SK-N-SH treated with all-trans-retinoic acid at 6 μM for 48 hours (cell line): ENCODE measurements at regions not wholly inside any gene's neighbourhood (a gene's known extent, or its start where the extent isn't known, plus 50 kb on each side); places are given as distances from the start of the nearest gene placed in this dataset.
A peak's percentile ranks its signal among the peaks of the same experiment; 100 is the strongest.

Source experiments
- ATAC-seq: fragments of 200-7000 bp; cut with Tn5 transposase; 3 replicates; pipeline ENCODE4 v1.9.1; 2020; ENCODE audit warnings: mild to moderate bottlenecking, moderate library complexity
- ARNTL ChIP-seq: fragments of 450-650 bp; formaldehyde crosslinking; IDR thresholded peaks from 2 replicates; pipeline ENCODE4 v1.5.0; 2020; ENCODE audit warnings: low read depth, mild to moderate bottlenecking, moderate library complexity, borderline replicate concordance
- BACH2 ChIP-seq: fragments of 250-450 bp; sonication (Bioruptor Pico); IDR thresholded peaks from 2 replicates; pipeline ENCODE4 v1.9.0; 2021; ENCODE audit warnings: mild to moderate bottlenecking, borderline replicate concordance
- ESRRG ChIP-seq: fragments of 250-450 bp; sonication (Bioruptor Pico); IDR thresholded peaks from 2 replicates; pipeline ENCODE4 v1.6.1; 2021; ENCODE audit warnings: mild to moderate bottlenecking
- ISL1 ChIP-seq: fragments of 250-450 bp; sonication (Bioruptor Pico); IDR thresholded peaks from 2 replicates; pipeline ENCODE4 v2.1.2; 2022; ENCODE audit warnings: mild to moderate bottlenecking, moderate library complexity
- OSR1 ChIP-seq: fragments of 250-450 bp; sonication (Bioruptor Pico); IDR thresholded peaks from 2 replicates; pipeline ENCODE4 v1.8.0; 2022; ENCODE audit warnings: moderate library complexity, mild to moderate bottlenecking, inconsistent platforms
- RARB ChIP-seq: fragments of 250-450 bp; sonication (Bioruptor Pico); IDR thresholded peaks from 2 replicates; pipeline ENCODE4 v1.8.0; 2021; ENCODE audit warnings: mild to moderate bottlenecking, moderate library complexity
- SNAI2 ChIP-seq: fragments of 250-450 bp; sonication (Bioruptor Pico); IDR thresholded peaks from 2 replicates; pipeline ENCODE4 v1.5.0; 2020; ENCODE audit warnings: mild to moderate bottlenecking, moderate library complexity
- ZC3H10 ChIP-seq: fragments of 250-450 bp; sonication (Bioruptor Pico); IDR thresholded peaks from 2 replicates; pipeline ENCODE4 v1.5.1; 2021; ENCODE audit warnings: mild to moderate bottlenecking, moderate library complexity
- ZFP3 ChIP-seq: fragments of 250-450 bp; sonication (Bioruptor Pico); IDR thresholded peaks from 2 replicates; pipeline ENCODE4 v1.5.0; 2020; ENCODE audit warnings: mild to moderate bottlenecking, moderate library complexity
- ZNF565 ChIP-seq: fragments of 450-650 bp; formaldehyde crosslinking; conservative IDR thresholded peaks from 2 replicates; pipeline ENCODE4 v1.5.0; 2020; ENCODE audit warnings: low read depth, mild to moderate bottlenecking, moderate library complexity
- ZNF70 ChIP-seq: fragments of 450-650 bp; formaldehyde crosslinking; IDR thresholded peaks from 2 replicates; pipeline ENCODE4 v1.5.0; 2020; ENCODE audit warnings: mild to moderate bottlenecking, moderate library complexity
- ZNF8 ChIP-seq: fragments of 450-650 bp; formaldehyde crosslinking; IDR thresholded peaks from 2 replicates; pipeline ENCODE4 v1.5.0; 2020; ENCODE audit warnings: mild to moderate bottlenecking, moderate library complexity
- TF ChIP-seq, protein P1 (sequence below): fragments of 250-450 bp; sonication (Bioruptor Pico); IDR thresholded peaks from 2 replicates; pipeline ENCODE4 v1.8.0; 2020; ENCODE audit warnings: mild to moderate bottlenecking, moderate library complexity, borderline replicate concordance
- TF ChIP-seq, protein P2 (sequence below): fragments of 250-450 bp; sonication (Bioruptor Pico); IDR thresholded peaks from 2 replicates; pipeline ENCODE4 v1.5.0; 2020; ENCODE audit warnings: mild to moderate bottlenecking, moderate library complexity
- TF ChIP-seq, protein P3 (sequence below): fragments of 250-450 bp; sonication (Bioruptor Pico); IDR thresholded peaks from 2 replicates; pipeline ENCODE4 v1.5.1; 2020; ENCODE audit warnings: low read depth, mild to moderate bottlenecking, moderate library complexity
- TF ChIP-seq, protein P4 (sequence below): fragments of 250-450 bp; sonication (Bioruptor Pico); IDR thresholded peaks from 2 replicates; pipeline ENCODE4 v1.8.0; 2021; ENCODE audit warnings: low read depth, mild to moderate bottlenecking, moderate library complexity, borderline replicate concordance
- TF ChIP-seq, protein P5 (sequence below): fragments of 250-450 bp; sonication (Bioruptor Pico); IDR thresholded peaks from 2 replicates; pipeline ENCODE4 v1.5.1; 2021; ENCODE audit warnings: mild to moderate bottlenecking, moderate library complexity

DNA sequence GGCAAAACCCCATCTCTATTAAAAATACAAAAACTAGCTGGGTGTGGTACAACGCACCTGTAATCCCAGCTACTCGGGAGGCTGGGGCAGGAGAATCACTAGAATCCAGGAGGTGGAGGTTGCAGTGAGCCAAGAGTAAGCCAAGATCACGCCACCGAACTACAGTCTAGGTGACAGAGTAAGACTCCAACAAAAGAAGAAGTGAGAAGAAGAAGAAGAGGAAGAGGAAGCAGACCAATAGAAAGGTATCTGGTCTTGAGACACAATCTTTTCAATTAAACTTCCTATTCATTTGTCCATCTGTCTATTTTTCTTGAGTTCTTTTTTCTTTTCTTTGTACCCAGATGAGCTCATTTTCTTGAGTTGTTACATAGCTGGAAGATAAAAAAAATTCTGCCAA lies 55.7 kb upstream of the ACADM start:
- TF ChIP-seq ARNTL (CRISPR knock-in tag), result no peak
- TF ChIP-seq ISL1 (CRISPR knock-in tag), result no peak
- no peak for TF ChIP-seq ESRRG (CRISPR knock-in tag)
- TF ChIP-seq, all 23 proteins: peak for 0
- ATAC-seq, result no peak

DNA sequence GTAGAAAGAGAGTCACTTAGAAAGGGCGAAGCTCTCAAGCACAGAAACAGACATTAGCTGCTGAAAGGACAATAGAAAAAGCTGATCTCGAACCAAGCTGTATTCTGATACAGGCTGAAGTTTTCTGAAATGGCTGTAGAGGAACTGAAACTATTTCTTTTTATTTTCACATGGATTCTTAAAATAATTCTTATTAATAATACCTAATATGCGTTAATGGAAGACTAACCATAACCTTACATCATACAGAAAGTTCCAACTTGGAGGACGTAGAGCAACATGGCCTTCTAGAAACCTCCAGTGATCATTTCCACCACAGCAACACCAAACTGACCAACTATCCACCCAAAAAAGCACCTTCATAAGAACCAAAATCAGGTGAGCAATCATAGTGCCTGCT lies 52.8 kb upstream of the ACADM start:
- TF ChIP-seq, protein P1, sequence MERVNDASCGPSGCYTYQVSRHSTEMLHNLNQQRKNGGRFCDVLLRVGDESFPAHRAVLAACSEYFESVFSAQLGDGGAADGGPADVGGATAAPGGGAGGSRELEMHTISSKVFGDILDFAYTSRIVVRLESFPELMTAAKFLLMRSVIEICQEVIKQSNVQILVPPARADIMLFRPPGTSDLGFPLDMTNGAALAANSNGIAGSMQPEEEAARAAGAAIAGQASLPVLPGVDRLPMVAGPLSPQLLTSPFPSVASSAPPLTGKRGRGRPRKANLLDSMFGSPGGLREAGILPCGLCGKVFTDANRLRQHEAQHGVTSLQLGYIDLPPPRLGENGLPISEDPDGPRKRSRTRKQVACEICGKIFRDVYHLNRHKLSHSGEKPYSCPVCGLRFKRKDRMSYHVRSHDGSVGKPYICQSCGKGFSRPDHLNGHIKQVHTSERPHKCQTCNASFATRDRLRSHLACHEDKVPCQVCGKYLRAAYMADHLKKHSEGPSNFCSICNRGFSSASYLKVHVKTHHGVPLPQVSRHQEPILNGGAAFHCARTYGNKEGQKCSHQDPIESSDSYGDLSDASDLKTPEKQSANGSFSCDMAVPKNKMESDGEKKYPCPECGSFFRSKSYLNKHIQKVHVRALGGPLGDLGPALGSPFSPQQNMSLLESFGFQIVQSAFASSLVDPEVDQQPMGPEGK (CRISPR knock-in tag), result no peak
- TF ChIP-seq ZNF70 (CRISPR knock-in tag) (no peak), ARNTL (CRISPR knock-in tag) (no peak)
- ATAC-seq, result no peak

DNA sequence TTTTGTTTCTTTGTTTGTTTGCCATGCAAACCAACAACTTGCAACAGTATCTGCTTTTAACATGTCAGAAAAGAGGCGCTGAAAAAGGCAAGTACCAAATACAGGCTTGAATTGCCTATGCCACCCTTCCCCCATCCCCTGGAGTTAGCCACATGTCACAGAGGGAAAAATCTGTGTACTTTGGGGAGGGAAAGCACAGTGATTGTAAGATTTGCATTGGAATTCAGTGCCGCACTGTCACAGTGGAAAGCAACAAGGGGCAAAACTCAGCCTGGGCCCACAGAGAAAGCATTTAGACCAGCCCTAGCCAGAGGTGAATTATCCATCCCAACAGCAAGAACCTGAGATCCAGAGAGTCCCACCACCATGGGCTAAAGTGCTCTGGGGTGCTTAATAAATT lies 52.4 kb upstream of the ACADM start:
- TF ChIP-seq, protein P2, sequence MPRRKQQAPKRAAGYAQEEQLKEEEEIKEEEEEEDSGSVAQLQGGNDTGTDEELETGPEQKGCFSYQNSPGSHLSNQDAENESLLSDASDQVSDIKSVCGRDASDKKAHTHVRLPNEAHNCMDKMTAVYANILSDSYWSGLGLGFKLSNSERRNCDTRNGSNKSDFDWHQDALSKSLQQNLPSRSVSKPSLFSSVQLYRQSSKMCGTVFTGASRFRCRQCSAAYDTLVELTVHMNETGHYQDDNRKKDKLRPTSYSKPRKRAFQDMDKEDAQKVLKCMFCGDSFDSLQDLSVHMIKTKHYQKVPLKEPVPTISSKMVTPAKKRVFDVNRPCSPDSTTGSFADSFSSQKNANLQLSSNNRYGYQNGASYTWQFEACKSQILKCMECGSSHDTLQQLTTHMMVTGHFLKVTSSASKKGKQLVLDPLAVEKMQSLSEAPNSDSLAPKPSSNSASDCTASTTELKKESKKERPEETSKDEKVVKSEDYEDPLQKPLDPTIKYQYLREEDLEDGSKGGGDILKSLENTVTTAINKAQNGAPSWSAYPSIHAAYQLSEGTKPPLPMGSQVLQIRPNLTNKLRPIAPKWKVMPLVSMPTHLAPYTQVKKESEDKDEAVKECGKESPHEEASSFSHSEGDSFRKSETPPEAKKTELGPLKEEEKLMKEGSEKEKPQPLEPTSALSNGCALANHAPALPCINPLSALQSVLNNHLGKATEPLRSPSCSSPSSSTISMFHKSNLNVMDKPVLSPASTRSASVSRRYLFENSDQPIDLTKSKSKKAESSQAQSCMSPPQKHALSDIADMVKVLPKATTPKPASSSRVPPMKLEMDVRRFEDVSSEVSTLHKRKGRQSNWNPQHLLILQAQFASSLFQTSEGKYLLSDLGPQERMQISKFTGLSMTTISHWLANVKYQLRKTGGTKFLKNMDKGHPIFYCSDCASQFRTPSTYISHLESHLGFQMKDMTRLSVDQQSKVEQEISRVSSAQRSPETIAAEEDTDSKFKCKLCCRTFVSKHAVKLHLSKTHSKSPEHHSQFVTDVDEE (CRISPR knock-in tag), result no peak
- TF ChIP-seq, protein P3, sequence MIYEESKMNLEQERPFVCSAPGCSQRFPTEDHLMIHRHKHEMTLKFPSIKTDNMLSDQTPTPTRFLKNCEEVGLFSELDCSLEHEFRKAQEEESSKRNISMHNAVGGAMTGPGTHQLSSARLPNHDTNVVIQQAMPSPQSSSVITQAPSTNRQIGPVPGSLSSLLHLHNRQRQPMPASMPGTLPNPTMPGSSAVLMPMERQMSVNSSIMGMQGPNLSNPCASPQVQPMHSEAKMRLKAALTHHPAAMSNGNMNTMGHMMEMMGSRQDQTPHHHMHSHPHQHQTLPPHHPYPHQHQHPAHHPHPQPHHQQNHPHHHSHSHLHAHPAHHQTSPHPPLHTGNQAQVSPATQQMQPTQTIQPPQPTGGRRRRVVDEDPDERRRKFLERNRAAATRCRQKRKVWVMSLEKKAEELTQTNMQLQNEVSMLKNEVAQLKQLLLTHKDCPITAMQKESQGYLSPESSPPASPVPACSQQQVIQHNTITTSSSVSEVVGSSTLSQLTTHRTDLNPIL (CRISPR knock-in tag), result no peak
- TF ChIP-seq SNAI2 (CRISPR knock-in tag), result no peak
- TF ChIP-seq ZNF565 (CRISPR knock-in tag), result no peak
- no peak for TF ChIP-seq ISL1 (CRISPR knock-in tag)
- no peak for TF ChIP-seq ZNF8
- no peak for TF ChIP-seq ZFP3
- TF ChIP-seq ZNF70 (CRISPR knock-in tag), result no peak
- TF ChIP-seq, protein P4, sequence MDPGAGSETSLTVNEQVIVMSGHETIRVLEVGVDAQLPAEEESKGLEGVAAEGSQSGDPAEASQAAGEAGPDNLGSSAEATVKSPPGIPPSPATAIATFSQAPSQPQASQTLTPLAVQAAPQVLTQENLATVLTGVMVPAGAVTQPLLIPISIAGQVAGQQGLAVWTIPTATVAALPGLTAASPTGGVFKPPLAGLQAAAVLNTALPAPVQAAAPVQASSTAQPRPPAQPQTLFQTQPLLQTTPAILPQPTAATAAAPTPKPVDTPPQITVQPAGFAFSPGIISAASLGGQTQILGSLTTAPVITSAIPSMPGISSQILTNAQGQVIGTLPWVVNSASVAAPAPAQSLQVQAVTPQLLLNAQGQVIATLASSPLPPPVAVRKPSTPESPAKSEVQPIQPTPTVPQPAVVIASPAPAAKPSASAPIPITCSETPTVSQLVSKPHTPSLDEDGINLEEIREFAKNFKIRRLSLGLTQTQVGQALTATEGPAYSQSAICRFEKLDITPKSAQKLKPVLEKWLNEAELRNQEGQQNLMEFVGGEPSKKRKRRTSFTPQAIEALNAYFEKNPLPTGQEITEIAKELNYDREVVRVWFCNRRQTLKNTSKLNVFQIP (CRISPR knock-in tag), result no peak
- TF ChIP-seq, protein P1 (CRISPR knock-in tag), result no peak
- TF ChIP-seq OSR1 (CRISPR knock-in tag), result no peak
- TF ChIP-seq RARB (CRISPR knock-in tag), result no peak
- no peak for TF ChIP-seq BACH2 (CRISPR knock-in tag)
- no peak for ATAC-seq

DNA sequence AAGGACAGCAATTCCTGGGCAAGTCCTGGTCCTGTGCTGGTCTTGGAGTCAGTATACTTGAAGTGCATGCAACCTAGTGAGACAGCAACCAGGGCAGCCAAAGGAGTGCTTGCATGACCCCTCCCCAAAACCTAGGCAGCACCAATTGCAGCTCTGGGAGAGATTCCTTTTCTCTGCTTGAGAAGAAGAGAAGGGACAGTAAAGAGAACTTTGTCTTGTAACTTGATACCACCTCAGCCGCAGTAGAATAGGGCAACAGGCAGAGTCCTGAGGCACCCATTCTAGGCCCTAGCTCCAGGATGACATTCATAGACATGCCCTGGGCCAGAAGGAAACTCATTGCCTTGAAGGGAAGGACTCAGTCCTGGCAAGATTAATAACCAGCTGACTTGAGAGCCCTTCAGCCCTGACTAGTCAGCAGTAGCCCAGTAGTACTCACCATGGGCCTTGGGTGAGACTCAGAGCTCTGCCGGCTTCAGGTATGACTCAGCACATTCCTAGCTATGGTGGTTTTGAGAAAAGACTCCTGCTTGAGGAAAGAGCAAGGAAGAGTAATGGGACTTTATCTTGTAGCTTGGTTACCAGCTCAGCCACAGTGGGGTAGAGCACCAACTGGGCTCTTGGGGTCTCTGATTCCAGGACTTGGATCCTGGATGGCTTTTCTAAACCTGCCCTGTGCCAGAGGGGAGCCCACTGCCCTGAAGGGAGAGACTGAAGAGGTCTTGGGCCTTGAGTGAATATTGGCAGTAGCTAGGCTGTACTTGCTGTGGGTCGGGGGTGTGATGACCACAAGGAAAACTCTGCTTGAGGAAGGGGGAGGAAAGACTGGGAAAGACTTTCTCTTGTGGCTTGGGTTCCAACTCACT lies 51.7 kb upstream of the ACADM start:
- TF ChIP-seq SNAI2 (CRISPR knock-in tag), result no peak
- TF ChIP-seq ZC3H10 (CRISPR knock-in tag), result no peak
- TF ChIP-seq, protein P5, sequence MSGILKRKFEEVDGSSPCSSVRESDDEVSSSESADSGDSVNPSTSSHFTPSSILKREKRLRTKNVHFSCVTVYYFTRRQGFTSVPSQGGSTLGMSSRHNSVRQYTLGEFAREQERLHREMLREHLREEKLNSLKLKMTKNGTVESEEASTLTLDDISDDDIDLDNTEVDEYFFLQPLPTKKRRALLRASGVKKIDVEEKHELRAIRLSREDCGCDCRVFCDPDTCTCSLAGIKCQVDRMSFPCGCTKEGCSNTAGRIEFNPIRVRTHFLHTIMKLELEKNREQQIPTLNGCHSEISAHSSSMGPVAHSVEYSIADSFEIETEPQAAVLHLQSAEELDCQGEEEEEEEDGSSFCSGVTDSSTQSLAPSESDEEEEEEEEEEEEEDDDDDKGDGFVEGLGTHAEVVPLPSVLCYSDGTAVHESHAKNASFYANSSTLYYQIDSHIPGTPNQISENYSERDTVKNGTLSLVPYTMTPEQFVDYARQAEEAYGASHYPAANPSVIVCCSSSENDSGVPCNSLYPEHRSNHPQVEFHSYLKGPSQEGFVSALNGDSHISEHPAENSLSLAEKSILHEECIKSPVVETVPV (CRISPR knock-in tag), result no peak
- TF ChIP-seq OSR1 (CRISPR knock-in tag), result no peak
- TF ChIP-seq ISL1 (CRISPR knock-in tag), result no peak
- TF ChIP-seq BACH2 (CRISPR knock-in tag), result no peak
- TF ChIP-seq, protein P1 (CRISPR knock-in tag), result no peak
- no peak for TF ChIP-seq ESRRG (CRISPR knock-in tag)
- ATAC-seq, result peak; percentile 94
